Esophagus squamous epithelium (tissue), 4 donors: ENCODE measurements at regions not wholly inside any gene's neighbourhood (a gene's known extent, or its start where the extent isn't known, plus 50 kb on each side); places are given as distances from the start of the nearest gene placed in this dataset.

ENCODE experiments used
- POLR2A ChIP-seq, 4 donors: fragments of 450-650 bp; IDR thresholded peaks; one replicate each; pipeline ENCODE4 v1.6.1; 2017; ENCODE audit warnings: antibody characterized with exemption in 4 of 4, mild to moderate bottlenecking in 4 of 4, moderate library complexity in 3 of 4
- TF ChIP-seq, protein P1 (sequence below), 6 experiments: fragments of 450-650 bp in 4 of 6; fragments of 200-600 bp in 2 of 6; sonication (generic) in 2 of 6; IDR thresholded peaks; one replicate each; pipeline ENCODE4 v1.5.1; 2016 to 2019; ENCODE audit warnings: antibody characterized with exemption in 6 of 6, mild to moderate bottlenecking in 4 of 6, moderate library complexity in 4 of 6

DNA sequence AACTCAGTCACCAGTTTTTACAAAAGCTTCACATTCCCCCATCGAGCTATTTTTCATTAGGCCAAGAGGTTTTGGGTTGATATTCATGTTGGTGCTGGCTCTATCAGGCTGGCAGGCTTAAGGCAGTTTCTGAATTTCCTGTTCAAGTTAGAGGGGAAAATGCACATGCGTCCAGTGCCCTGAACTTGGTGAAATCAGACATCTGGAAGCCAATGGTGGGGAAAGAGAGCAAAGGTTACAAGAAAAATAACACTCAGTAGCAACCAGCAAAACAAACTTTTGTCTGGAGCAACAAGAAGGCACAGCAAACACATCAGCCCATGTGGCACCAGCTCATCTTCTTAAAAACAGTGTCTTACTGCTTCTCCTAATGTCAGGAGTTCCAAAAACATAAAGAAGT is 155.6 kb upstream of the TSC22D2 start:
- TF ChIP-seq POLR2A (IDR thresholded peaks at IDR 0.05): no peak
- TF ChIP-seq, protein P1, sequence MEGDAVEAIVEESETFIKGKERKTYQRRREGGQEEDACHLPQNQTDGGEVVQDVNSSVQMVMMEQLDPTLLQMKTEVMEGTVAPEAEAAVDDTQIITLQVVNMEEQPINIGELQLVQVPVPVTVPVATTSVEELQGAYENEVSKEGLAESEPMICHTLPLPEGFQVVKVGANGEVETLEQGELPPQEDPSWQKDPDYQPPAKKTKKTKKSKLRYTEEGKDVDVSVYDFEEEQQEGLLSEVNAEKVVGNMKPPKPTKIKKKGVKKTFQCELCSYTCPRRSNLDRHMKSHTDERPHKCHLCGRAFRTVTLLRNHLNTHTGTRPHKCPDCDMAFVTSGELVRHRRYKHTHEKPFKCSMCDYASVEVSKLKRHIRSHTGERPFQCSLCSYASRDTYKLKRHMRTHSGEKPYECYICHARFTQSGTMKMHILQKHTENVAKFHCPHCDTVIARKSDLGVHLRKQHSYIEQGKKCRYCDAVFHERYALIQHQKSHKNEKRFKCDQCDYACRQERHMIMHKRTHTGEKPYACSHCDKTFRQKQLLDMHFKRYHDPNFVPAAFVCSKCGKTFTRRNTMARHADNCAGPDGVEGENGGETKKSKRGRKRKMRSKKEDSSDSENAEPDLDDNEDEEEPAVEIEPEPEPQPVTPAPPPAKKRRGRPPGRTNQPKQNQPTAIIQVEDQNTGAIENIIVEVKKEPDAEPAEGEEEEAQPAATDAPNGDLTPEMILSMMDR (IDR thresholded peaks at IDR 0.05): no peak
